OCI-LY7 (cell line): ENCODE measurements at regions not wholly inside any gene's neighbourhood (a gene's known extent, or its start where the extent isn't known, plus 50 kb on each side); places are given as distances from the start of the nearest gene placed in this dataset.

Experiments used
- CTCF ChIP-seq: fragments of 200-600 bp; sonication (generic); conservative IDR thresholded peaks from 2 replicates; pipeline ENCODE4 v1.5.1; 2014; ENCODE audit warnings: mild to moderate bottlenecking, antibody characterized with exemption, low read length, moderate library complexity, mixed read lengths
- EZH2phosphoT487 ChIP-seq: fragments of 200-600 bp; sonication (generic); IDR thresholded peaks from 2 replicates; pipeline ENCODE4 v1.6.1; 2018; ENCODE audit warnings: low read depth, borderline replicate concordance, mild to moderate bottlenecking, mixed run types, antibody characterized with exemption, low read length, moderate library complexity, mixed read lengths

- TF ChIP-seq EZH2phosphoT487 (no peak), CTCF (no peak)
These were observed 1000.0 kb downstream of the ADGRL2 start for GRCh38 chr1:82800721-82801120.
